Neuronal stem cell (in vitro differentiated cells): ENCODE measurements at regions not wholly inside any gene's neighbourhood (a gene's known extent, or its start where the extent isn't known, plus 50 kb on each side); places are given as distances from the start of the nearest gene placed in this dataset.

Experiments used
- DNase-seq: peaks from one replicate; pipeline ENCODE4 v3.0.0-alpha.2; 2013; ENCODE audit warnings: low spot score
- H2AFZ ChIP-seq: one replicate; pipeline ENCODE4 v1.6.1; 2013; ENCODE audit warnings: mild to moderate bottlenecking, low read length, inconsistent platforms
- H2AK5ac ChIP-seq: 2 replicates; pipeline ENCODE4 v1.6.1; 2013; ENCODE audit warnings: low read depth, mild to moderate bottlenecking, inconsistent platforms, low read length, moderate library complexity, mixed read lengths
- H2BK120ac ChIP-seq: 2 replicates; pipeline ENCODE4 v1.6.1; 2013; ENCODE audit warnings: low read depth, mild to moderate bottlenecking, inconsistent platforms, low read length, moderate library complexity, mixed read lengths
- H2BK12ac ChIP-seq: one replicate; pipeline ENCODE4 v1.6.1; 2013; ENCODE audit warnings: low read length, inconsistent platforms
- H2BK15ac ChIP-seq: 2 replicates; pipeline ENCODE4 v1.6.1; 2013; ENCODE audit warnings: mild to moderate bottlenecking, low read length, inconsistent platforms, mixed read lengths
- H2BK5ac ChIP-seq: one replicate; pipeline ENCODE4 v1.6.1; 2013; ENCODE audit warnings: inconsistent platforms, mild to moderate bottlenecking, low read length, moderate library complexity
- H3K14ac ChIP-seq: one replicate; pipeline ENCODE4 v1.6.1; 2013; ENCODE audit warnings: low read length, inconsistent platforms
- H3K18ac ChIP-seq: 2 replicates; pipeline ENCODE4 v1.6.1; 2013; ENCODE audit warnings: low read length, inconsistent platforms
- H3K23ac ChIP-seq: 2 replicates; pipeline ENCODE4 v1.6.1; 2013; ENCODE audit warnings: low read depth, mild to moderate bottlenecking, mixed read lengths, low read length, inconsistent platforms; ENCODE audit not compliant: poor library complexity
- H3K27ac ChIP-seq: replicated peaks from 3 replicates; pipeline ENCODE4 v1.5.1; 2013; ENCODE audit warnings: low read length, inconsistent platforms
- H3K27me3 ChIP-seq, 3 experiments: 2 replicates each; pipeline ENCODE4 v1.6.1; 2013; ENCODE audit warnings: low read length in 3 of 3, mild to moderate bottlenecking in 2 of 3, inconsistent platforms in 1 of 3, low read depth in 1 of 3, mixed read lengths in 1 of 3, moderate library complexity in 1 of 3; ENCODE audit not compliant: control insufficient read depth in 3 of 3, insufficient read depth in 3 of 3
- H3K36me3 ChIP-seq, 2 donors: replicated peaks in 1 of 2; 2 replicates each; pipeline ENCODE4 v1.6.1; 2013; ENCODE audit warnings: low read length in 2 of 2; ENCODE audit not compliant: control insufficient read depth in 2 of 2, insufficient read depth in 2 of 2
- H3K4ac ChIP-seq: 2 replicates; pipeline ENCODE4 v1.6.1; 2013; ENCODE audit warnings: inconsistent platforms, mild to moderate bottlenecking, low read length, moderate library complexity
- H3K4me1 ChIP-seq, 2 donors: 1 replicate in 1 of 2; 2 replicates in 1 of 2; pipeline ENCODE4 v1.6.1; 2013; ENCODE audit warnings: low read length in 2 of 2, low read depth in 1 of 2; ENCODE audit not compliant: control insufficient read depth in 2 of 2, insufficient read depth in 1 of 2
- H3K4me2 ChIP-seq: one replicate; pipeline ENCODE4 v1.6.1; 2013; ENCODE audit warnings: mild to moderate bottlenecking, low read length, inconsistent platforms; ENCODE audit not compliant: insufficient read depth, poor library complexity, severe bottlenecking
- H3K4me3 ChIP-seq, 2 donors: 2 replicates each; pipeline ENCODE4 v1.5.1; 2013; ENCODE audit warnings: low read length in 2 of 2, mild to moderate bottlenecking in 2 of 2, inconsistent platforms in 1 of 2, moderate library complexity in 1 of 2
- H3K79me1 ChIP-seq: one replicate; pipeline ENCODE4 v1.6.1; 2013; ENCODE audit warnings: low read depth, mild to moderate bottlenecking, inconsistent platforms, low read length, moderate library complexity
- H3K9ac ChIP-seq: one replicate; pipeline ENCODE4 v1.6.1; 2013; ENCODE audit warnings: mild to moderate bottlenecking, low read depth, low read length, inconsistent platforms; ENCODE audit not compliant: poor library complexity
- H3K9me3 ChIP-seq, 2 donors: replicated peaks in 1 of 2; 2 replicates each; pipeline versions ENCODE3 to v1.6.1; 2013; ENCODE audit warnings: low read length in 2 of 2, mild to moderate bottlenecking in 2 of 2, inconsistent platforms in 1 of 2, low read depth in 1 of 2, mixed read lengths in 1 of 2, moderate library complexity in 1 of 2; ENCODE audit not compliant: control insufficient read depth in 2 of 2, insufficient read depth in 1 of 2
- H4K8ac ChIP-seq: one replicate; pipeline ENCODE4 v1.6.1; 2013; ENCODE audit warnings: low read depth, mild to moderate bottlenecking, inconsistent platforms, low read length, moderate library complexity
- H4K91ac ChIP-seq: one replicate; pipeline ENCODE4 v1.6.1; 2013; ENCODE audit warnings: low read length, low read depth, mild to moderate bottlenecking, inconsistent platforms; ENCODE audit not compliant: poor library complexity
- WGBS, 2 donors: extraction: QIAGEN DNeasy Blood & Tissue Kit; methylation state at CpG; one replicate each; pipeline ENCODE4 v1.1.7; 2013; ENCODE audit warnings: missing lambda C conversion rate in 2 of 2, mixed read lengths in 1 of 2; ENCODE audit not compliant: insufficient read length in 2 of 2, insufficient replicate concordance in 1 of 2; ENCODE audit errors: extremely low coverage in 2 of 2; 5-methylcytosine and 5-hydroxymethylcytosine counted together

- Histone ChIP-seq H3K14ac (no peak overlapping the region), H4K8ac (no peak overlapping the region), H4K91ac (no peak overlapping the region), H2BK5ac (no peak overlapping the region), H3K4me3 (no peak overlapping the region), H3K18ac (no peak overlapping the region), H2AFZ (no peak overlapping the region), H2AK5ac (no peak overlapping the region), H3K36me3 (no peaks in the 10 kb centered on the region), H2BK120ac (no peak overlapping the region), H3K79me1 (no peaks in the 10 kb centered on the region), H3K9ac (no peak overlapping the region), H3K4me1 (peaks cover 1 to 5% of the 10 kb centered on the region in 2 donors), H3K4me2 (no peak overlapping the region), H3K27me3 (no peaks in the 10 kb centered on the region), H2BK15ac (no peak overlapping the region), H3K4ac (no peak overlapping the region), H3K23ac (no peak overlapping the region), H2BK12ac (no peak overlapping the region), H3K9me3 (no peaks in the 10 kb centered on the region), H3K27ac (no peak overlapping the region)
- no peak for DNase-seq
- WGBS, 2 donors, result no CpG with 5 or more reads among the region's 7 CpGs
Measured at GRCh38 chr18:76685402-76685801, 137.0 kb upstream of the ZNF236 start.

DNA sequence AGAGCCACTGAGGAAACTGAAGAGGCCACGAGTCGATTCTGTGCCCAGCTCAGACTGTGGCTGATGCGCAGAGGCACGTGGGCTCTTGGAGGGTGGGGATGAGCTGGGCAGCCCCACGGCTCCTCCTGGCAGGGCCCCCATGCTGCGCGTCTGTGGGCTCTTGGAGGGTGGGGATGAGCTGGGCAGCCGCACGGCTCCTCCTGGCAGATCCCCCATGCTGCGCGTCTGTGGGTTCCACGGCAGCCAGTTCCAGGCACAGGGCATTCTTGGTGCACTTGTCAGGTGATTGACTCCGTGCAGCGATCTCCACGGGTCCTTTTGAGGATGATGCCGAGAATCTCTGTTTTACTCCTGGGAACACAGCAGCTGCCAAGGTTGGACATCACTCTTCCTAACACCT, 138.1 kb upstream of the ZNF236 start:
- Histone ChIP-seq H3K9me3 (no peaks in the 10 kb centered on the region), H3K4me3 (no peak overlapping the region), H2AFZ (no peak overlapping the region), H3K4ac (no peak overlapping the region), H2AK5ac (no peak overlapping the region), H3K23ac (no peak overlapping the region), H3K79me1 (no peaks in the 10 kb centered on the region), H3K27ac (no peak overlapping the region), H2BK12ac (no peak overlapping the region), H3K27me3 (no peaks in the 10 kb centered on the region), H2BK120ac (no peak overlapping the region), H3K4me1 (peaks cover 5 to 9% of the 10 kb centered on the region in 2 donors), H3K4me2 (no peak overlapping the region), H3K36me3 (no peaks in the 10 kb centered on the region), H2BK15ac (peak overlapping the region; percentile 45), H3K18ac (peak overlapping the region; percentile 90), H4K91ac (no peak overlapping the region), H3K9ac (no peak overlapping the region), H4K8ac (no peak overlapping the region), H2BK5ac (no peak overlapping the region), H3K14ac (no peak overlapping the region)
- no CpG with 5 or more reads among the region's 16 CpGs for WGBS, 2 donors
- DNase-seq, result no peak

DNA sequence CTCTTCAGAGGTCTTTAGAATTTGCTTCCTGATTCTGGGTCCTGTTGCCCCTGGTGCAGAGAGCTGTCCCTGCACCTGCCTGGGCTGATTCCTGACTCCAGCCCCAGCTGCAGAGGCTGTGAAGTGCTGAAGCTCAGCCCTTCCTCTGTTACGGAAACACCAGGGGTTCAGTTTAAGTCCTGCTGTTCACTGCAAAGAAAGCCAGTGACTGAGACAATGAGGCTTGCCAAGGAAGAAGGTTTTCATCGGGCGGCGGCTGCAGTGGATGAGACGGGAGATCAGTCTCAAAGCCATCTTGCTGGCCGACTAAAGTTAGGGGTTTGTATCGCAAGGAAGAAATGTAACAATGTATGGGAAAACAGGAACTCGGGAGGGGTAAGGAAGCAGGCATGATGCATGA, 142.4 kb upstream of the ZNF236 start:
- Histone ChIP-seq H2BK15ac (no peak overlapping the region), H3K9ac (no peak overlapping the region), H3K27me3 (no peaks in the 10 kb centered on the region), H4K8ac (no peak overlapping the region), H3K9me3 (no peaks in the 10 kb centered on the region), H3K4me2 (no peak overlapping the region), H3K36me3 (no peaks in the 10 kb centered on the region), H3K18ac (no peak overlapping the region), H2AFZ (peak overlapping the region; percentile 76), H3K23ac (no peak overlapping the region), H4K91ac (no peak overlapping the region), H2AK5ac (no peak overlapping the region), H3K4me1 (peaks cover 0 to 11% of the 10 kb centered on the region in 2 donors), H3K4me3 (no peak overlapping the region), H2BK120ac (no peak overlapping the region), H2BK5ac (no peak overlapping the region), H3K4ac (no peak overlapping the region), H3K79me1 (no peaks in the 10 kb centered on the region), H3K14ac (no peak overlapping the region), H3K27ac (no peak overlapping the region), H2BK12ac (no peak overlapping the region)
- no CpG with 5 or more reads among the region's 8 CpGs for WGBS, 2 donors
- no peak for DNase-seq

GRCh38 chr18:76679259-76679658, 143.1 kb upstream of the ZNF236 start:
- no CpG with 5 or more reads among the region's 7 CpGs for WGBS, 2 donors
- Histone ChIP-seq H2BK15ac (no peak overlapping the region), H4K8ac (no peak overlapping the region), H2AK5ac (no peak overlapping the region), H3K4me3 (no peak overlapping the region), H3K23ac (no peak overlapping the region), H3K9ac (no peak overlapping the region), H3K9me3 (no peaks in the 10 kb centered on the region), H2BK12ac (no peak overlapping the region), H2BK5ac (no peak overlapping the region), H4K91ac (no peak overlapping the region), H3K27me3 (no peaks in the 10 kb centered on the region), H2AFZ (peak overlapping the region; percentile 76), H3K36me3 (no peaks in the 10 kb centered on the region), H3K14ac (no peak overlapping the region), H3K4ac (no peak overlapping the region), H3K18ac (no peak overlapping the region), H3K4me1 (peaks cover 0 to 11% of the 10 kb centered on the region in 2 donors), H2BK120ac (no peak overlapping the region), H3K27ac (no peak overlapping the region), H3K79me1 (no peaks in the 10 kb centered on the region), H3K4me2 (no peak overlapping the region)
- no peak for DNase-seq
